ENCODE measurements at regions not wholly inside any gene's neighbourhood (a gene's known extent, or its start where the extent isn't known, plus 50 kb on each side); places are given as distances from the start of the nearest gene placed in this dataset.

GRCh38 chr10:36344240-36345174, 702.4 kb upstream of the FZD8 start:
- Mint-ChIP-seq H3K27ac (no peak overlapping the region), H3K4me1 (ENCODE audit: low read depth) (no peaks in the 10 kb centered on the region), H3K9me3 (peaks cover 4% of the 10 kb centered on the region), H3K27me3 (no peaks in the 10 kb centered on the region), H3K36me3 (ENCODE audit: low read depth) (no peaks in the 10 kb centered on the region), H3K4me3 (no peak overlapping the region)
- intact Hi-C loops (cut with micrococcal nuclease): no loop called here
- no peak for ATAC-seq
- POLR2A ChIA-PET: no interaction called here
- TF ChIP-seq CTCF (IDR thresholded peaks at IDR 0.05): no peak
- CTCF ChIA-PET: no interaction called here
- DNase-seq: no peak

GRCh38 chr10:36342781-36343180, 700.7 kb upstream of the FZD8 start:
- intact Hi-C loops (cut with micrococcal nuclease): no loop called here
- ChIA-PET POLR2A (no interaction called here), CTCF (interaction anchor here (1.7 kb wide), 1 partner anchor 18 kb away, joined by 3 read pairs; no protein-coding TSS in a partner anchor)
- TF ChIP-seq CTCF (IDR thresholded peaks at IDR 0.05): no peak
- Mint-ChIP-seq H3K9me3 (peaks cover 2% of the 10 kb centered on the region), H3K27me3 (no peaks in the 10 kb centered on the region), H3K4me3 (no peak overlapping the region), H3K36me3 (ENCODE audit: low read depth) (no peaks in the 10 kb centered on the region), H3K27ac (no peak overlapping the region), H3K4me1 (ENCODE audit: low read depth) (no peaks in the 10 kb centered on the region)
- ATAC-seq (no peak), DNase-seq (no peak)

GRCh38 chr10:36341471-36341870, 699.4 kb upstream of the FZD8 start:
- no peak for DNase-seq
- Mint-ChIP-seq H3K4me1 (ENCODE audit: low read depth) (no peaks in the 10 kb centered on the region), H3K36me3 (ENCODE audit: low read depth) (no peaks in the 10 kb centered on the region), H3K27ac (no peak overlapping the region), H3K27me3 (no peaks in the 10 kb centered on the region), H3K9me3 (peaks cover 1% of the 10 kb centered on the region), H3K4me3 (no peak overlapping the region)
- no peak for ATAC-seq
- ChIA-PET CTCF (interaction anchor here (1.7 kb wide), 1 partner anchor 19 kb away, joined by 3 read pairs; no protein-coding TSS in a partner anchor), POLR2A (no interaction called here)
- intact Hi-C loops (cut with micrococcal nuclease): no loop called here
- no peak for TF ChIP-seq CTCF (IDR thresholded peaks at IDR 0.05)

GRCh38 chr10:36336315-36336714, 694.2 kb upstream of the FZD8 start:
- Mint-ChIP-seq H3K27ac (no peak overlapping the region), H3K9me3 (peaks cover 1% of the 10 kb centered on the region), H3K4me3 (no peak overlapping the region), H3K27me3 (no peaks in the 10 kb centered on the region), H3K36me3 (ENCODE audit: low read depth) (no peaks in the 10 kb centered on the region), H3K4me1 (ENCODE audit: low read depth) (no peaks in the 10 kb centered on the region)
- no peak for ATAC-seq
- CTCF ChIA-PET: no interaction called here
- POLR2A ChIA-PET: no interaction called here
- TF ChIP-seq CTCF (IDR thresholded peaks at IDR 0.05): no peak
- intact Hi-C loops (cut with micrococcal nuclease): no loop called here
- no peak for DNase-seq

GRCh38 chr10:36333446-36333845, 691.4 kb upstream of the FZD8 start:
- no peak for TF ChIP-seq CTCF (IDR thresholded peaks at IDR 0.05)
- ATAC-seq (no peak), DNase-seq (no peak)
- H3K36me3 Mint-ChIP-seq (ENCODE audit: low read depth): no peaks in the 10 kb centered on the region
- POLR2A ChIA-PET: no interaction called here
- H3K27me3 Mint-ChIP-seq: no peaks in the 10 kb centered on the region
- intact Hi-C loops (cut with micrococcal nuclease): no loop called here
- no peaks in the 10 kb centered on the region for H3K4me1 Mint-ChIP-seq (ENCODE audit: low read depth)
- H3K4me3 Mint-ChIP-seq: no peak overlapping the region
- H3K27ac Mint-ChIP-seq: no peak overlapping the region
- no peaks in the 10 kb centered on the region for H3K9me3 Mint-ChIP-seq
- CTCF ChIA-PET: no interaction called here
